Left kidney (tissue), 1 donor: ENCODE measurements at regions not wholly inside any gene's neighbourhood (a gene's known extent, or its start where the extent isn't known, plus 50 kb on each side); places are given as distances from the start of the nearest gene placed in this dataset.
"Not testable (repeated sequence)": the region's sequence is repeated elsewhere in the genome, so short reads cannot be mapped to it uniquely, and the experiment has no call there.

Experiments used
- DNase-seq: peaks from one replicate; pipeline ENCODE4 v3.0.0-alpha.2; 2013

DNA sequence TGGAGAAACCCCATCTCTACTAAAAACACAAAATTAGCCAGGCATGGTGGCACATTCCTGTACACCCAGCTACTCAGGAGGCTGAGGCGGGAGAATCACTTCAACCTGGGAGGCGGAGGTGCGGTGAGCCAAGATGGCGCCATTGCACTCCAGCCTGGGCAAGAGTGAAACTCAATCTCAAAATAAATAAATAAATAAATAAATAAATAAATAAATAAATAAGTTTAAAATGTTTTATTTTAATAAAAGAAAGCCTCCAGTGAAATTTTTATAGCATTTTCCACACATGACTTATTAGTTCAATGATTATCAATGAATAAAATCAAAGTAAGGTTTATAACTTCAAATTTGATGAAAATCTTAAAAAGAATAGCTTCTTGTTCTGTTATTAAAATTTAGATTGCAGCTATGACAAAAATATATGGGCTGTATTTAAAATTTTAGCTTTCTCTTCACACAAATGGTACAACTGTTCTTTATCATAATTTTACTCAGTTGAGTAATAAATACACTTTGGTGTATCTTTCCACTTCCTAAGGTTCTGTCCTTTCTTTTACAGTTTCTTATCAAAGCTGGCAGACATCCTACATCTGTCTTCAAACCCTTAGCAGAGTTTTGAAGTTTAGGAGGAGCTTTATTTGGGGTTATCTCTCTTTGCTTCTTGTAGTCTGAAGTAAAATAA, 78.4 kb upstream of the ZSWIM2 start:
- DNase-seq: no peak

- DNase-seq: no peak
Measured at GRCh38 chr2:186925514-186925913, 76.5 kb upstream of the ZSWIM2 start.

DNA sequence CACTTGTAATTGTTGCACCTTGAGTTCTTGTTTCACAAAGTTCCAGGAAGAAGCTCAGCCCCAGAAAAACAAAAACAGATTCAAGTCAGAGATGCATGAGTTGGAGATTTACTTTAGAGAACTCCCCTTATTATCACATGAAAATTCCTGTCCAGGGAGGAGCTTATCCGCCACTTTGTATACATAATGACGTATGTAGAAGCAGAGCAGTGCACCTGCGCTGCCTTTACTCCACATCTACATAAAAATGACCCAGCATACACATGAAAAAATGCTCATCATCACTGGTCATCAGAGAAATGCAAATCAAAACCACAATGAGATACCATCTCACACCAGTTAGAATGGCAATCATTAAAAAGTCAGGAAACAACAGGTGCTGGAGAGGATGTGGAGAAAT, 73.3 kb upstream of the ZSWIM2 start:
- not testable (repeated sequence) for DNase-seq

DNA sequence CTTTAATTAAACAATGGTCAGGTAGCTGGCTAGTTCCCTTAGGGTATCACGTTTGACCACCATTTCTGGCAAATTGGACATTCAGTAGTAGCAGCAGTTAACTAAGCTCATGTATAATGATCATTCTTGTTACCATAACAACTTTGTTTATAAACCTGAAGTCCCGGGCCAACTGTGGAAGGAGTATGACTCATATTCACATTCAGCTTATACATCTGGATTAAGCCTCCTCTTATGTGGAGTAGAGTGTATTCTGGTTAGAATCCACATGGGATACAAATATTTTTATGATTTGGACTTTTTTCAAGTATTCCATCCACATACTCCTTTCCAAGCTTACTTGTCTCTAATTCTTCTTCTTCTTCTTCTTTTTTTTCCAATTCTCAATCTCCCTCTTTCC, 70.3 kb upstream of the ZSWIM2 start:
- DNase-seq: no peak

DNA sequence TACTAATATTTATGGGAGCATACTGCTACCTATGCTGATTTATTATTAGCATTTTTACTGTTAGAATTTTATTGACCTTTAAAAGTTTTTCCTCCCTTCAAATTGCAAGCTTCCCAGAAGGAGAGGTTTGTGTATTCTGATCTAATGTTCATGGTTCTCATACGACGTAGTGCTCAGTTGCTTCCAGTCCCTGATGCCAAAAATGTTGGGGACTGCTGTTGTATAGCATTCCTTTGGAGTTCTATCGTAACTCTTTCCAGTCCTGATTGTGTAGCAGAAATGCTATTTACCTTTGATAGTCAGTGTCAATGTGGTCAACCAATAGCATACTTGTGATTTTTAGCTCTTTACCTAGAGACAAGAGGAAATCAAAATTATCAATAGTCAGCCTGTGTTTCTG, 69.5 kb upstream of the ZSWIM2 start:
- no peak for DNase-seq

DNA sequence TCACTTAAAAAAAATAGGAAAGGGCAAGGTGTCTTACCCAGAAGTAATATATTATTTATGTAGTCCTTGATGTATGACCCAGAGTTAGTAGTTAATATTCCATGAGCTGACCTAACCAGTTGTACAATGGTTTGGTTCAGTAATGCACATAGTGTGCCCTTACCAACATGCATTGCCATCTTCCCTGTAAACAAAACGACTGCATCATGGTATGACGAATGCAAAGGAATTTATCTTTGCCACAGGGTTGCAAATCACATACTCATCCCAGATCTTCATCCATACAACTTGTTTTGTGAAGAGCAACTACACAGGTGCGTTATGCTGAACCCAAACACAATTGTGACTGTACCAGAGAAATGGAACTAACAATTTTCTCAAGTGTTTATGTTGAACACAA, 68.9 kb upstream of the ZSWIM2 start:
- no peak for DNase-seq

DNA sequence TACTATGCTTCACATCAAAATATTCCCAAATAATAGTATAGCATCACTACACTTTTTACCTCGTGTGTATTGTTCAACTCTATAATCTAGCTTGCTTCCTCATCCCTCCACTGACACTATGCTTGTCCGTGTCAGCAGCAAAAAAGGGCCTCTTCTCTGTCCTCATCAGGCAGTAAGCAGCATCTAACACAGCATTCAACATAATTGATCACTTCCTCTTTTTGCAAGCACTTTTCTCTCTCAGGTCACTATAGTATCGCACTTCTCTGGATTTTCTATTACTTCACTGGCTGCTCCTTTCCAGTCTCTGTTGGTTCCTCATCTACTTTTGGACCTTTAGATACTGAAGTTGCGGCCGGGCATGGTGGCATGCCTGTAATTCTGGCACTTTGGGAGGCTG, 64.9 kb upstream of the ZSWIM2 start:
- no peak for DNase-seq

DNA sequence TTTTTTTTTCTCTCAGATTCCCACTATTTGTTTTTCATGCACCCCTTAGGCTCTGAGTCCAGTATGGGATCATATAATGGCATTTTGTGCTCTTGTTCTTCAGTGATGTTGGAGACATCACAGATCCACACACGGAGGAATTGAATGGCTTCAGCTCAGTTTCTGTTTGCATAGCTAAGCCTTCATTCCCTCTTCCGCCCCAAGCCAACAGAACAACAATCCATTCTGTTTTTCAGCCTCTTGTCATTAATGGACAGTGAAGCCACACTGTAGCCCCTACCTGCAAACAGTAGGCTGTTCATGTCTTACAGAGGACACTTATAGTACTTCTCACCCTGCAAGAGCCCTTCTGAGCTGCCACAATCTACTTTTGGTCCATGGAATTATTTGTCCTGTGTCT, 64.0 kb upstream of the ZSWIM2 start:
- no peak for DNase-seq

DNA sequence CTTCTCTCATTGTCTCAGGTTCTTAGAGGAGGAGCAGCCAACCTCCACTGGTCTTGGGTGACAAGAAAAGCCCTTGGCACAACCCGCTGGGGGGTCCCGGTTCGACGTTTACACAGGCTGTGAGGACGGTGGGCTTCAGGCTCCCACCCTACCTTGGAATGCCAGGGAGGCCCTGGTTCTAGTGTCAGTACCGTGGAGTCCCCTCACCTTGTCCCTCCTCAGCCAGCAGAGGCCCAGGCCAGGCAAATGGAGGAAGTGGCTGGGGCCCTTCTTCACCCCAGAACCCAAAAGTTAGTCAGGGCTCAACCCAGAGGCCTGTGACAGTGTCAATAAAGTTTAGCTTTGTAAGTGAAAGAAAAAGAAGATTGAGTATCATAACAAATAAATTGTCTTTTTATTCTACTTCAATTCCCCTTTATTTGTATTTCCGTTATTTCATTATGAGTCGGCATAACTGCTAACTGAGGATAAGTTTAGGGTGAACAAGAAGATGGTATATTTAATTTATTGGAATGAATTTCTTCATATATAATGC, 62.6 kb upstream of the ZSWIM2 start:
- DNase-seq: no peak

DNA sequence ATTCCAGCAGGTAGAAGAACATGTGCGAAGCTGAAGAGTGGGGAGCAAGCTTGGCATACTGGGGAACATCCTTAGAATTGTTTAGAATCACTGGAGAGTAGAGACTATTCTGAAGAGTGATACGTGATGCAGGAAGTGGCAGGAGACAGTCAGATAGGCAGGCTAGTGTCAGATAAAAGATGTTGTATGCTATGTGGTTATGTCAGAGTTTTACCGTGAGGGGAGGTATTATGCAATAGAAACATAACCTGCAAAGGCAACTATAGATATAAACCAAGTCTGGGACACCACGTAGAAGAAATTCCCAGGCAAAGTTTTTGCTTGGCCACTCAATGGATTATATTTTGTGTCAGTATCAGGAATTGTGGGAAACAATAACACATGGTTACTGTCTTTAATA, 62.0 kb upstream of the ZSWIM2 start:
- DNase-seq: no peak

- DNase-seq: no peak
Measured at GRCh38 chr2:186909095-186909494, 60.1 kb upstream of the ZSWIM2 start.

GRCh38 chr2:186907897-186908296, 58.9 kb upstream of the ZSWIM2 start:
- DNase-seq: no peak

GRCh38 chr2:186903216-186903615, 54.2 kb upstream of the ZSWIM2 start:
- no peak for DNase-seq
